ENCODE measurements at regions not wholly inside any gene's neighbourhood (a gene's known extent, or its start where the extent isn't known, plus 50 kb on each side); places are given as distances from the start of the nearest gene placed in this dataset.

GRCh38 chr1:191624044-191624443, 534.2 kb upstream of the RGS18 start:
- H3K79me2 ChIP-seq (ENCODE audit: insufficient read depth, low read length) = no peaks in the 10 kb centered on the region
- H3K27ac Mint-ChIP-seq = no peak overlapping the region
- no peak overlapping the region for H3K14ac ChIP-seq (ENCODE audit: insufficient read depth, low read length)
- no peak overlapping the region for H4K8ac ChIP-seq (replicated peaks; ENCODE audit: insufficient read length, low read depth, low read length)
- no peak overlapping the region for H2BK12ac ChIP-seq (ENCODE audit: insufficient read length, low read depth, low read length)
- no peaks in the 10 kb centered on the region for H3K79me1 ChIP-seq (ENCODE audit: insufficient read depth, low read depth, low read length, poor library complexity, severe bottlenecking)
- H3K56ac ChIP-seq (ENCODE audit: insufficient read length, low read depth, low read length) = no peak overlapping the region
- no peak overlapping the region for H2BK15ac ChIP-seq (ENCODE audit: low read depth, low read length)
- no peak overlapping the region for H3K4ac ChIP-seq (ENCODE audit: low read depth, low read length)
- no peaks in the 10 kb centered on the region for H3K4me1 ChIP-seq (ENCODE audit: insufficient read depth, low read length)
- H3K9me3 ChIP-seq (ENCODE audit: control insufficient read depth, low read depth, low read length) = no peaks in the 10 kb centered on the region
- no CpG with 5 or more reads among the region's 1 CpG for WGBS (ENCODE audit: extremely low coverage, insufficient read length, low lambda C conversion rate)
- H3K4me1 Mint-ChIP-seq = no peaks in the 10 kb centered on the region
- H3K9ac ChIP-seq (ENCODE audit: extremely low read depth, insufficient read length, low read length) = no peak overlapping the region
- H3K18ac ChIP-seq (ENCODE audit: insufficient read length, low read depth, low read length) = no peak overlapping the region
- H3K23me2 ChIP-seq (ENCODE audit: insufficient read length, low read depth, low read length, poor library complexity, severe bottlenecking) = no peaks in the 10 kb centered on the region
- H2AFZ ChIP-seq (ENCODE audit: low read length) = no peak overlapping the region
- H3K36me3 Mint-ChIP-seq (ENCODE audit: insufficient read depth in 1 of 3, low read depth in 3 of 3) = no peaks in the 10 kb centered on the region
- no peaks in the 10 kb centered on the region for H3K9me3 Mint-ChIP-seq
- no peaks in the 10 kb centered on the region for H4K20me1 ChIP-seq (ENCODE audit: control insufficient read depth, insufficient read depth, insufficient read length)
- no peak for DNase-seq
- H3K27me3 ChIP-seq (ENCODE audit: insufficient read depth, low read length) = no peaks in the 10 kb centered on the region
- no peak overlapping the region for H3K4me3 Mint-ChIP-seq
- H4K5ac ChIP-seq (ENCODE audit: insufficient read length, low read depth, low read length) = no peak overlapping the region
- H2AK5ac ChIP-seq (ENCODE audit: insufficient read length, low read length) = no peak overlapping the region
- TF ChIP-seq CTCF (conservative IDR thresholded peaks at IDR 0.05) = no peak
- no peak overlapping the region for H3K27ac ChIP-seq (ENCODE audit: insufficient read length, low read depth, low read length)
- H2BK5ac ChIP-seq (ENCODE audit: insufficient read length, low read length) = no peak overlapping the region
- no peak overlapping the region for H3K4me2 ChIP-seq (ENCODE audit: insufficient read depth, insufficient read length, low read length)
- no peak overlapping the region for H2BK20ac ChIP-seq (ENCODE audit: low read depth, low read length, poor library complexity, severe bottlenecking)
- H2BK120ac ChIP-seq (ENCODE audit: low read depth, low read length, poor library complexity, severe bottlenecking) = no peak overlapping the region
- no peak overlapping the region for H3T11ph ChIP-seq (ENCODE audit: low read length)
- H3K23ac ChIP-seq (ENCODE audit: insufficient read length, low read depth, low read length) = no peak overlapping the region
- H3K27me3 Mint-ChIP-seq (ENCODE audit: low read depth) = no peaks in the 10 kb centered on the region
- no peak overlapping the region for H4K91ac ChIP-seq (ENCODE audit: insufficient read length, low read depth, low read length)
